Right ventricle myocardium superior (tissue), 1 donor: ENCODE measurements at regions not wholly inside any gene's neighbourhood (a gene's known extent, or its start where the extent isn't known, plus 50 kb on each side); places are given as distances from the start of the nearest gene placed in this dataset.
"Not testable (repeated sequence)": the region's sequence is repeated elsewhere in the genome, so short reads cannot be mapped to it uniquely, and the experiment has no call there.

Experiments
- ATAC-seq: fragments of 200-7000 bp; cut with Tn5 transposase; one replicate; pipeline ENCODE4 v1.9.1; 2020; ENCODE audit warnings: mild to moderate bottlenecking; ENCODE audit not compliant: poor library complexity
- DNase-seq: peaks from one replicate; pipeline ENCODE4 v3.0.0-alpha.2; 2020
- intact Hi-C: fragments of 100-400 bp; cut with DNase I; formaldehyde crosslinking; loops from one replicate; pipeline ENCODE4 v1.11.2; 2022
- donor health status: DM: no; HTN: yes; CAD: no; lungs with severe emphysema.

DNA sequence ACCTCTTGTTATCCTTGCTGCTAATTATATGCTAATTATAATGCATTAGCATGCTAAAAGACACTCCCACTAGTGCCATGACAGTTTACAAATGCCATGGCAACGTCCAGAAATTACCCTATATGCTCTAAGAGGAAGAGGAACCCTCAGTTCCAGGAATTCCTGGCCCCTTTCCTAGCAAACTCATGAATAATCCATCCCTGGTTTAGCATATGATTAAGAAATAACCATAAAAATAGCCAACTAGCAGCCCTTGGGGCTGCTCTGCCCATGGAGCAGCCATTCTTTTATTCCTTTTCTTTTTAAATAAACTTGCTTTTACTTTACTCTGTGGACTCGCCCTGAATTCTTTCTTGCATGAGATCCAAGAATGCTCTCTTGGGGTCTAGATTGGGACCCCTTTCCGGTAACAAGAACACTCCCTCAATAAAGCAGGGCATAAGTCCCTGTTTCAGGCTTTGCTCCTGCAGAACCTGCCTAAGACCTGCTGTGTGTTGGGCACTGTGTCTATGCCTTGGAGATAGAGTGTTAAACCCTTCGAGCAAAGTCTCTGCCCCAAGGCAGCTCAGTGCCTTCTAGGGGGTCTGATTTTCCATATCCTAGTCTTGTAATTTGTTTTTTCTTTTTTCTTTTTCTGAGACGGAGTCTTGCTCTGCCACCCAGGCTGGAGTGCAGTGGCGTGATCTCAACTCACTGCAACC, 345.0 kb downstream of the NPIPA7 start:
- DNase-seq, intact Hi-C loops, ATAC-seq: not testable (repeated sequence)

DNA sequence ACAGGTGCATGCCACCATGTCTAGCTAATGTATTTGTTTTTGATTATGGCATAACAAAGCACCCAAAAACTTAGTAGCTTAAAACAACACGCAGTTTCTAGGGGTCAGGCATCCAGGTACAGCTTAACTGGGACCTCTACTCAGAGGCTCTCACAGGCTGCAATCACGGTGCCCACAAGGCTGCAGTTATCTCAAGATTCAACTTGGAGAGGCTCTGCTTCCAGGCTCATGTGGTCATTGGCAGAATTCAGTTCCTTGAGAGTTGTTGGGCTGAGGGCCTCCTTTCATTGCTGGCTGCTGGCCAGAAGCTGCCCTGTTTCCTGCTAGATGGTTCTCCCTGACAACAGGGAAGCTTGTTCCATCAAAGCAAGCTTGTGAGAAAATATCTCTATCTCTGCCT, 348.1 kb downstream of the NPIPA7 start:
- ATAC-seq, DNase-seq, intact Hi-C loops: not testable (repeated sequence)

DNA sequence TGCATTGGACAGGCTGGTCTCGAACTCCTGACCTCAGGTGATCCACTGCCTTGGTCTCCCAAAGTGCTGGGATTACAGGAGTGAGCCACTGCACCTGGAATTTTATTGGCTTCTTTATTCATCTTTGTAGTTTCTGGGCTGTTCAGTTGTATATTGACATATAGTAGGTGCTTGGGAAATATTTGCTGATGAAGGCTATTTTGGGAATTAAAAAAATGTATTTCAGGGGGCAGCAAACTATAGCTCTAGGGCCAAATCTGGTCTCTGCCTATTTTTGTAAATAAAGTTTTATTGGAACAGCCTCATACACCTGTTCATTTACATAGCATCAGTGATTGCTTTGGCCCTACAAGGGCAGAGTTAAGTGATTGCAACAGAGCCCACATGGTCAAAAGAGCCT, 363.6 kb downstream of the NPIPA7 start:
- intact Hi-C loops, DNase-seq, ATAC-seq: not testable (repeated sequence)

DNA sequence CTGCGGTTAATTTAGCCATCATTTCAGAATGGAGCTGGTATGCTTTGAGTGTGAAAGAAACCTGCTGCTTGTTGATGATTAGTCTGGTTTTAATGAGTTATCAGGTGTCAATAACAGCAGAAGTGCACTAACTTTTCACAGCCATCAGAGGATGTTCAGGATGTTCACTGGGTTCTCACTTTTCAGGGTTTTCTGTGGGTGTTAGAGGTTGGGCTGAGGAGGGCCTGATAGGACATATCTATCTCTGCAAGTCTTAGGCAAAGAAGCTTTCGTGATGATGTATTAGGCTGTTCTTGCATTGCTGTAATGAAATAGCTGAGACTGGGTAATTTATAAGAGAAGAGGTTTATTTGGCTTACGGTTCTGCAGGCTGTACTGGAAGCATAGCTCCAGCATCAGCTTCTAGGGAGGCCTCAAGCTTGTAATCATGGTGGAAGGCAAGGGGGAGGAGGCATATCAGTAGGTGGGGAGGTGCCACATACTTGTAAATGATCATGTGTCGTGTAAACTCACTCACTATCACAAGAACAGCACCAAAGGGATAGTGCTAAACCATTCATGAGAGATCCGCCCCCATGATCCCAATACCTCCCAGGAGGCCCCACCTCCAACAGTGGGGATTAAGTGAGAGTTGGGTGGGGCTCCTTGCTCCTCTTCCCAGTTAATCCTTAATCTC, 376.2 kb downstream of the NPIPA7 start:
- ATAC-seq, intact Hi-C loops, DNase-seq: not testable (repeated sequence)

DNA sequence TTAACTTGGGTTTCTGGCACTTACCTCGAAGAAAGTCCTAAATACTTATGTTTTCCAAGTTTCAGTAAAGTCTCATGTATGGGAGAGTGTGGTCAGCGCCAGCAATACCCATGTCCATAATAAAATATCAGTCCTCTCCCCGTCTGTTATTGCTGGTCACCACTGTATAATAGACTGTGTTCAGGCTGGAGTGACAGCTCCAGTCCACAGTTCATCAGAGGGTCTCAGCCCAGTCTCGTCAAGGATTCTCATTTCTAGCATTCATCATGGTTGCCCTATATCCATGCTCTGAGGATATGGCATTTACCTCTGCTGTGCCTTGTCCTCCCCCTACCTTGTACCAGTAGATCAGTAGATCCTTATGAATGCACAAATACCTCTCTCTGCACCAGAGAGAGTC, 384.5 kb downstream of the NPIPA7 start:
- DNase-seq: no peak
- ATAC-seq: no peak
- intact Hi-C loops: no loop called here

DNA sequence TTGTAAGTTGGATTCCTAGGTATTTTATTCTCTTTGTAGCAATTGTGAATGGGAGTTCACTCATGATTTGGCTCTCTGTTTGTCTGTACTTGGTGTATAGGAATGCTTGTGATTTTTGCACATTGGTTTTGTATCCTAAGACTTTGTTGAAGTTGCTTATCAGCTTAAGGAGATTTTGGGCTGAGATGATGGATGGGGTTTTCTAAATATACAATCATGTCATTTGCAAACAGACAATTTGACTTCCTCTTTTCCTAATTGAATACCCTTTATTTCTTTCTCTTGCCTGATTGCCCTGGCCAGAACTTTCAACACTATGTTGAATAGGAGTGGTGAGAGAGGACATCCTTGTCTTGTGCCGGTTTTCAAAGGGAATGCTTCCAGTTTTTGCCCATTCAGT, 391.8 kb downstream of the NPIPA7 start:
- intact Hi-C loops, DNase-seq, ATAC-seq: not testable (repeated sequence)

DNA sequence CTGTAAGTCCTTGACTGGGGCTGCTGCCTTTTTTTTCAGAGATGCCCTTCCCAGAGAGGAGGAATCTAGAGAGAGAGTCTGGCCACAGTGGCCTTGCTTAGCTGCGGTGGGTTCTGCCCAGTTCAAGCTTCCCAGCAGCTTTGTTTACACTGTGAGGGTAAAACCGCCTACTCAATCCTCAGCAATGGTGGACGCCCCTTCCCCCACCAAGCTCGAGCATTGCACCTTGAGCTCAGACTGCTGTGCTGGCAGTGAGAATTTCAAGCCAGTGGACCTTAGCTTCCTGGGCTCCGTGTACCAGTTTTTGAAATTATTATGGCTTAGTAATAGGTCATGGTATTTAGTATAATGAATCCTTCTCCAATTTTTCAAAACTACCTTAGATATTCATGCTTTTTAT, 395.4 kb downstream of the NPIPA7 start:
- no peak for DNase-seq
- intact Hi-C loops: no loop called here
- no peak for ATAC-seq

DNA sequence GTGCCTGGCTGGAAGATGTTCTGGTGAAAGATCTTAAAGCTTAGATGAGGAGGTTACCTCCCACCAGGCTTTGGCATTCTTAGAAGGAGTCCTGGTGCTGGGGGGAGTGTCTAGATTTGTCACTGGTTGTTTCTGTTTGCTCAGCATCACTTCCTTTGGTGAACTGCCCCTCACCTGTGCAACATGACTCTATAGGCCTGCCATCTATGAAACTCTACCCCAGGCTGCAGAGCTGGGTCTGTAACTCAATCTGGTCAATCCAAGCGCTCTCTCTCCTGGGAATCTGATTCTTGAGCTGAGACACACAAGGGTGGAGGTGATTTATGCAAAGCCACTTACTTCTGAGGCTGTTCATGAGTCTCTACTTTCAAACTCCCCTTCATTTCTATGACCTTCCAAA, 399.4 kb downstream of the NPIPA7 start:
- DNase-seq (no peak), ATAC-seq (no peak)
- intact Hi-C loops: no loop called here

DNA sequence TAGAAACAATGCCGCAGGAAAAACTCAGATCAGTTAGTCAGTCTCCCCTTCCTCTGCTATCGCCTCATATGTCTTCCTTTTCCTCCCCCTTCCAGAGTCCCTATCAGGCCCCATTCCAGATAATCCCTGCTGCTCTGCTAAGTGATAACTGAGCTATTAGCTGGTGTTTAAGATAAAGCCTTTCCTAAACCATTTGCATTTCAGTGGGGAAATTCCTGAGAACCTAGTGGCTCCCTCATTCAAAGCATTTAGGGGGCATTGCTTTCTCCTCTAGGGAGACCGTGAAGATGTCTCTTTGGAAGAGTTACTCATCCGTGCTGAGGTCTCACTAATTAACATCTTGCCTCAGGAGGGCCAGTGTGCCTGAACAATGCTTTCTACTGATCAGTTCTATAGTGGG, 401.6 kb downstream of the NPIPA7 start:
- ATAC-seq: no peak
- DNase-seq: no peak
- intact Hi-C loops: no loop called here

DNA sequence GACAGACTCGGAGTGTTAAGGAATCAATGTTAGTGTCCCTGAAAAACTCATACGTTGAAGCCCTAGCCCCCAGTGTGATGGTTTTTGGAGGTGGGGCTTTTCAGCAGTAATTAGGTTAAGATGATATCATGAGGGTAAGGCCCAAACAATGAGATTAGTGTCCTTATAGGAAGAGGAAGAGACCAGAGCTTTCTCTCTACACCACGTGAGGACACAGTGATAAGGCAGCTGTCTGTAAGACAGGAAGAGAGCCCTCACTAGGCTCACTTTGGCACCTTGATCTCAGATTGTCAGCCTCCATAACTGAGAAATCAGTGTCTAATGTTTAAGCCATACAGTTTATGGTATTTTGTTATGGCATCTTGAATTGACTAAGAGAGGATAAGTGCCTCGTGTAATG, 403.2 kb downstream of the NPIPA7 start:
- intact Hi-C loops: no loop called here
- no peak for ATAC-seq
- DNase-seq: no peak

DNA sequence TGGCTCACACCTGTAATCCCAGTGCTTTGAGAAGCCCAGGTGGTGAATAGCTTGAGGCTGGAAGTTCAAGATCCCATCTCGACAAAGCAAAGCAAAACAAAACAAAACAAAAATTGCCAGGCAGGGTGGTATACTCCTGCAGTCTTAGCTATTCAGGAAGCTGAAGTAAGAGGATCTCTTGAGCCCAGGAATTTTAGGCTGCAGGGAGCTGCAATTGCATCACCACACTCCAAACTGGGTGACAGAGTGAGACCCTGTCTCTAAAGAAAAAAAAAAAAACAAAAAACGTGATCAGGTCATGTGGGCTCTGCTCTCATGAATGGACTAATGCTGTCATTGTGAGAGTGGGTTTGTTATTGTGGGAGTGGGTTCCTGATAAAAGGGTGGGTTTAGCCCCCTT, 409.1 kb downstream of the NPIPA7 start:
- no peak for ATAC-seq
- no peak for DNase-seq
- intact Hi-C loops: no loop called here

DNA sequence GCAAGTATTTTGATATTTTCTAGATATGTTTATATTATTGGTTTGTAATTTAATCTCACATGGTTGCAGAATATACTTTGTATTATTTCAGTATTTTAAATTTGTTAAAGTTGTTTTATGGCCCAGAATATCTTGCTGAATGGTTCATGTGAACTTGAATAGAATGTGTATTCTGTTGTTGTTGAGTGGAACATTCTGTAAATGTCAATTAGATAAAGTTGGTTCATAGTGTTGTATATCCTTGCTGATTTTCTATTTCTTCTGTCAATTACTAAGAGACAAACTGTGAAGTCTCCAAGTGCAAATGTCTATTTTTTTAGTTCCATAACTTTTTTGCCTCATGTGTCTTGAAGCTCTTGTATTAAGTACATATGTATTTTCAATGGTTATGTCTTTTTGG, 411.7 kb downstream of the NPIPA7 start:
- ATAC-seq: no peak
- intact Hi-C loops: no loop called here
- DNase-seq: no peak

DNA sequence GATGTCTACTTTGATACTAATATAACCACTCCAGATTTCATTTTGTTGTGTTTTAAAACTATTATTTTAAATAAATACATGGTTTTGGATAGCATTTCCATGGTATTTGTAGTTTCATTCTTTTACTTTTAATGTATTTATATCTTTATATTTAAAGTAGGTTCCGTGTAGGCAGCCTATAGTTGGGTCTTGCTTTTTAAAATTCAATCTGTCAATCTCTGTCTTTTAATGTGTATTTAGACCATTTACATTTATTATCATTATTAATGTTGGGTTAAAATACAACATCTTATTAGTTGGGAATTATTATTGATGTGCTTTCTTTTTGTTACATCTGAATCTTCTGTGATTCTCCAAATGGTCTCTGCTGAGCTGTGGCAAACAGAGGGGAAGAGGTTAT, 412.1 kb downstream of the NPIPA7 start:
- intact Hi-C loops: no loop called here
- DNase-seq: no peak
- ATAC-seq: no peak

DNA sequence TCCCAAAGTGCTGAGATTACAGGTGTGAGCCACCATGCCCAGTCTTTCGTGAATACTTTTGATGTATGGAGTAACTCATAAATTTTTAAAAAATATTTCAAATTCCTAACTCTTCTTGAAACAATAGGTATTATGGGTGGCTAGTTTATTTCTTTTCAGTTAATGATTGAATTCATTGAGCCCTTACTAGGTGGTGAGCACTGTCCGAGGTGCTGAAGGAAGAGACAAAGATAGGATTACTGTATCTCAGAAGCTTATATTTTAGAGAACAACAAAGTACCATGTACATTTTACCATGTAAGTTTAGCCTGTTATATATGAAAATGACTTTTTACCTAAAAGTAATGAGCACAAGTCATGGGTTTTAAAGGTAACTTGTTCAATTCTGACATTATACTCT, 418.3 kb downstream of the NPIPA7 start:
- intact Hi-C loops: no loop called here
- DNase-seq (no peak), ATAC-seq (no peak)

DNA sequence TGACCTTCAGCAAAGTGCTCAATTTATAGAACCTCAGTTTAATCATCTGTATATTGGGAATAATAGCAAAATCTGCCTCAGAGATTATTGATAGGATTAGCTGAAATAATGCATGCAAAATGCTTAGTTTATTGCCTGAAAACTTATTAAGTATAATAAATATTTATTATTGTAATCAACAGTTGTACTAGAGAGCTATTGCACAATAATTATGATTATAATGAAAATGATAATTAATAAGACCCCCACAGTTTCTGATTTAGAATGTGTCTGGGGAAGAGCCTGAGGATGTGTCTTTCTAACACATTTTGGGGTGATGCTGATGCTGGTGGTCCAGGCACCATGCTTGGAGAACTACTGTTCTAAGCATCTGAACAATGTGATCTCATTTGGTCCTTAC, 419.6 kb downstream of the NPIPA7 start:
- intact Hi-C loops: no loop called here
- DNase-seq: no peak

DNA sequence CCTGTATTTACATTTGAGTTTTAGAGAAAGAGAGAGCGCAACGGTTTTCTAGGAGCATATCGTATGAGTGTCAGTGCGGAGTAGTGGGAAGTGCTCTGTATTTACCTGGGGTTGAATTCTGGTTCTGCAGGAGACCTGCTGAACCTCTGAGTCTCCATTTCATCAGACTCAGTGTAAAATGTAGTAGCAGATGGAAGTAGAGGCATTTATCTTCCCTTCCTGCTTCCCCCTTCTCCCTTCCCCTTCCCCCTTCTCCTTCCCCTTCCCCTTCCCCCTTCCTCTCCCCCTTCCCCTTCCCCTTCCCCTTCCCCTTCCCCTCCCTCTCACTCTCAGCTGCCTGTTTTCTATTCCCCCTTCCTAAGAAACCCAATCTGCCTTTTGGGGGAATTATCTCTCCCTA, 426.9 kb downstream of the NPIPA7 start:
- intact Hi-C loops: no loop called here
- ATAC-seq (no peak), DNase-seq (no peak)

More for the DNA sequence above, 419.6 kb downstream of the NPIPA7 start:
- no peak for ATAC-seq

DNA sequence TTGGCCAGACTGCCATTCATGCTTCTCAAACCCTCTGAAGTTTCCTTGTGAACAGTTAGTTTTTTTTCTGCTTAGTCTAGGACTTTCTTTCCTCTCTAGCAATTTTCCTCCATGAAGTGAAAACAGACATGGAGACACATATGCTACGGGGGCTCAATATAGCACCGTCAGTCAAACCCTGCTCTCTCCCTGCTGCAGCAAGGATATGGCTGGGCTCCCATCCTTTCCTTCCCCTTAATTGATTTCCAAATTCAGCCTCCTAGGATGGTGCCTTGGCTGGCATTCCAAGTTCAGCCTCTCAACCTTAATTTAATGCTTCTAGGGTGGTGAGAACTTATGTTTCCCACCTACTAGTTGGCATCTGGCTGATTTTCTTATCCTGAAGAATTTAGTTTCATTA, 436.7 kb downstream of the NPIPA7 start:
- ATAC-seq (no peak), DNase-seq (no peak)
- intact Hi-C loops: no loop called here

DNA sequence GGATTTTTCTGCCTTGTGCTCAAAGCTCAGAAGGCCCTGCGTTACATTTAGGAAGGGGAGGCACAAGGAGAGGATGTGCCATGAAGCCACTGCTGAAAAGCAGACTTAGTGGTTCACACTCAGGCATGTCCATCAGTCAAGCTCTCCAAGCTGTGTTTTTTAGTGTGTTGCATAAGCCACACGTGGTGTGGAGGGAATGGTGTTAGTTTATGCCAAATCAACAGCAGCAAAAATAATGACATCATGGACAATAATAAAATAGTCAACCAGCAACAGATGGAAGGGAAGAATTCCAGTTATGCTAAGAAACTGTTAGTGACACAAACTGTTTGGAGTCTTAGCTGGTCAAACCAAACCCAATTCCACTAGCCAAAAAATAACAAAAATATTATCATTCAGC, 438.3 kb downstream of the NPIPA7 start:
- intact Hi-C loops: no loop called here
- no peak for DNase-seq
- no peak for ATAC-seq

DNA sequence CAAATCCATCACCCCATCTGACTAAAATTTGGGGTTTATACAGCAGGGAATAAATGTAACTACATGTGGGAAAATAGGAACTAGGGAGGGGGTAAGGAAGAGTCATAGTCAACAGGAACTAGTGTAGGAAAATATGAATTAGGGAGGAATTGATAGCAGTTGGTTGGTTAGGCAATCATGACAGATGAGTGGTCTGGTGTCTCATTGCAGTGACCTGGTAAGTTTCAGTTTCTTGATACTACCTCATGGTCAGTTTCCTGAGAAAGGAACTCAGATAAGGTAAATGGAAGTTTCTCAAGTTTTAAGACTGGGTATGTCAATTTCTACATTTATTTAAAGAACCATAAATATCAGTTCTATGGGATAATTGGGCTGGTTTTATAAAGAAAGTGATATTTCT, 442.3 kb downstream of the NPIPA7 start:
- ATAC-seq (no peak), DNase-seq (no peak)
- intact Hi-C loops: no loop called here

DNA sequence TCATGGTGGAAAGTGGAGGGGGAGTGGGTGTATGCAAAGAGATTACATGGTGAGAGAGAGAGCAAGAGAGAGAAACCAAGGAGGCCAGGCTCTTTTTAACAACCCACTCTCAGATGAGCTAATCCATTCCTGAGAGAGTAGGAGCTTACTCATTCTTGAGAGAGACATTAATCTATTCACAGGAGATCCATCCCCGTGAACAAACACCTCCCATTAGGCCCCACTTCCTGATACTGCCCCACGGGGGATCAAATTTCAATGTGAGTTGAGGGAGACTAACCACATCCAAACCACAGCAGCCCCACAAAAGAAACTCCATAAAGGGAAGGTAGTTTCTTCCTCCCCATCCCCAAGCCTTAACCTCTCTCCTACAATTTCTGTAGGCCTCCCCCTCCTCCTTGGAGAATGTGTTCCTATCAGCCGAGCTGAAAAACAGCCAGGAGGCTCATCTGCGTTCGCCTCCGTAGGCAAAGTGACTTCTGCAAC, 450.0 kb downstream of the NPIPA7 start:
- ATAC-seq: no peak
- DNase-seq: no peak
- intact Hi-C loops: no loop called here
